ENCODE measurements at regions not wholly inside any gene's neighbourhood (a gene's known extent, or its start where the extent isn't known, plus 50 kb on each side); places are given as distances from the start of the nearest gene placed in this dataset.

GRCh38 chr1:112040891-112041740 lies 51.6 kb upstream of the KCND3 start:
- DNase-seq (ENCODE audit: low spot score) = no peak

- no peak for DNase-seq (ENCODE audit: low spot score)
Measured at GRCh38 chr1:112043901-112044300, 54.4 kb upstream of the KCND3 start.

GRCh38 chr1:112044745-112045144 lies 55.3 kb upstream of the KCND3 start:
- no peak for DNase-seq (ENCODE audit: low spot score)

GRCh38 chr1:112046630-112047029 lies 57.2 kb upstream of the KCND3 start:
- no peak for DNase-seq (ENCODE audit: low spot score)

- DNase-seq (ENCODE audit: low spot score) = no peak
Measured at GRCh38 chr1:112048421-112048820, 59.0 kb upstream of the KCND3 start.

GRCh38 chr1:112054510-112054909 lies 65.0 kb upstream of the KCND3 start:
- no peak for DNase-seq (ENCODE audit: low spot score)

GRCh38 chr1:112056354-112056753 lies 66.9 kb upstream of the KCND3 start:
- DNase-seq (ENCODE audit: low spot score) = no peak

GRCh38 chr1:112057736-112058135 lies 68.3 kb upstream of the KCND3 start:
- DNase-seq (ENCODE audit: low spot score) = no peak

GRCh38 chr1:112058815-112059450 lies 69.5 kb upstream of the KCND3 start:
- DNase-seq (ENCODE audit: low spot score) = no peak

GRCh38 chr1:112059679-112060078 lies 70.2 kb upstream of the KCND3 start:
- no peak for DNase-seq (ENCODE audit: low spot score)

GRCh38 chr1:112060261-112060660 lies 70.8 kb upstream of the KCND3 start:
- no peak for DNase-seq (ENCODE audit: low spot score)

- DNase-seq (ENCODE audit: low spot score) = no peak
Measured at GRCh38 chr1:112061056-112061455, 71.6 kb upstream of the KCND3 start.

GRCh38 chr1:112061901-112062320 lies 72.4 kb upstream of the KCND3 start:
- DNase-seq (ENCODE audit: low spot score) = no peak

GRCh38 chr1:112063781-112064728 lies 74.6 kb upstream of the KCND3 start:
- no peak for DNase-seq (ENCODE audit: low spot score)

- DNase-seq (ENCODE audit: low spot score) = no peak
Measured at GRCh38 chr1:112067989-112068388, 78.5 kb upstream of the KCND3 start.

- DNase-seq (ENCODE audit: low spot score) = no peak
Measured at GRCh38 chr1:112070677-112071076, 81.2 kb upstream of the KCND3 start.

- DNase-seq (ENCODE audit: low spot score) = peak; percentile 6
Measured at GRCh38 chr1:112074711-112075110, 85.2 kb upstream of the KCND3 start.

- no peak for DNase-seq (ENCODE audit: low spot score)
Measured at GRCh38 chr1:112075566-112075965, 86.1 kb upstream of the KCND3 start.

GRCh38 chr1:112079446-112079845 lies 90.0 kb upstream of the KCND3 start:
- no peak for DNase-seq (ENCODE audit: low spot score)

GRCh38 chr1:112083487-112083886 lies 94.0 kb upstream of the KCND3 start:
- DNase-seq (ENCODE audit: low spot score) = no peak

GRCh38 chr1:112092656-112093371 lies 103.3 kb upstream of the KCND3 start:
- DNase-seq (ENCODE audit: low spot score) = no peak

- no peak for DNase-seq (ENCODE audit: low spot score)
Measured at GRCh38 chr1:112093372-112093694, 103.9 kb upstream of the KCND3 start.

Measured in putamen (tissue), 1 donor.